Heart right ventricle (tissue), 16 donors: ENCODE measurements at regions not wholly inside any gene's neighbourhood (a gene's known extent, or its start where the extent isn't known, plus 50 kb on each side); places are given as distances from the start of the nearest gene placed in this dataset.

Experiments used
- ATAC-seq, 8 donors: fragments of 200-7000 bp; cut with Tn5 transposase; one replicate each; pipeline ENCODE4 v1.9.1; 2020; ENCODE audit warnings: mild to moderate bottlenecking in 8 of 8, moderate library complexity in 8 of 8, moderate number of reproducible peaks in 1 of 8
- DNase-seq, 2 donors: peaks; one replicate each; pipeline ENCODE4 v3.0.0-alpha.2; 2020
- H3K27ac ChIP-seq, 10 donors: fragments of 200-600 bp; sonication (generic) in 2 of 10; one replicate each; pipeline versions ENCODE4 v1.5.0 to v1.8.0; 2020 to 2022; ENCODE audit warnings: mild to moderate bottlenecking in 3 of 10
- H3K27me3 ChIP-seq, 7 donors: fragments of 200-600 bp; one replicate each; pipeline ENCODE4 v1.8.0; 2021 to 2022; ENCODE audit warnings: mild to moderate bottlenecking in 2 of 7
- H3K36me3 ChIP-seq, 9 donors: fragments of 200-600 bp; sonication (generic) in 1 of 9; one replicate each; pipeline versions ENCODE4 v1.5.0 to v1.8.0; 2020 to 2022; ENCODE audit warnings: mild to moderate bottlenecking in 2 of 9
- H3K4me1 ChIP-seq, 9 donors: fragments of 200-600 bp; sonication (generic) in 1 of 9; one replicate each; pipeline versions ENCODE4 v1.5.0 to v1.8.0; 2020 to 2022; ENCODE audit warnings: mild to moderate bottlenecking in 4 of 9
- H3K4me3 ChIP-seq, 10 donors: fragments of 200-600 bp; sonication (generic) in 2 of 10; one replicate each; pipeline versions ENCODE4 v1.5.0 to v1.8.0; 2020 to 2022; ENCODE audit warnings: mild to moderate bottlenecking in 7 of 10, moderate library complexity in 2 of 10
- H3K9me3 ChIP-seq, 11 donors: fragments of 200-600 bp in 10 of 11; sonication (generic) in 2 of 11; one replicate each; pipeline versions ENCODE4 v1.5.0 to v1.8.0; 2013 to 2022; ENCODE audit warnings: mild to moderate bottlenecking in 2 of 11, control low read depth in 1 of 11, moderate library complexity in 1 of 11
- CTCF ChIP-seq, 9 donors: fragments of 200-600 bp; sonication (generic) in 2 of 9; IDR thresholded peaks; one replicate each; pipeline versions ENCODE4 v1.5.0 to v1.8.0; 2021 to 2022; ENCODE audit warnings: antibody characterized with exemption in 9 of 9, mild to moderate bottlenecking in 5 of 9, moderate library complexity in 1 of 9
- WGBS, 2 donors: extraction: QIAGEN DNeasy Blood & Tissue Kit; methylation state at CpG; one replicate each; pipeline ENCODE4 v1.1.7; 2013; ENCODE audit warnings: inconsistent platforms in 1 of 2; 5-methylcytosine and 5-hydroxymethylcytosine counted together
- intact Hi-C, 10 donors: fragments of 100-400 bp; cut with DNase I; formaldehyde crosslinking; loops; one replicate each; pipeline versions ENCODE4 v1.11.1 to v1.14.2; 2022
- donor health status: Arrhythmogenic right ventricular cardiomyopathy.
- donor health status: ischemic (EF 13 %, LVEDD 7.1; RV severe dilation, severe dysfunction).
- donor health status: healthy with polysubstance abuse.
- donor health status: DM: no; HTN: yes; CAD: no.
- donor health status: DM: no; HTN: no; CAD: no.
- donor health status: ischemic (EF 25% LVEDD 6.9; RV normal size, moderate dysfunction).
- donor health status: ischemic (EF 25% LVEDD 5.7; RV mildly dilated, moderate dysfunction).
- donor health status: healthy.
- donor health status: DM: yes; HTN: yes; CAD: no.
- donor health status: Ischemic cardiomyopathy.
- donor health status: ischemic (EF 35%, LVEDD 5.7; RV mildly dilated, moderate dysfunction).
- donor health status: nonischemic (EF 11% LVEDD 7.7; RV severe dilation, severe dysfunction).
- donor health status: DM: yes; HTN: yes; CAD: no.
- donor health status: PGD.
- donor health status: ischemic (EF 29% LVEDD 5.4; RV normal size, mild dysfunction).
- donor health status: nonischemic (EF 23%, LVEDD 6.1; RV moderate dilation, normal function).

GRCh38 chr22:22345781-22346180 lies 101.2 kb downstream of the VPREB1 start:
- no peak overlapping the region for H3K27ac ChIP-seq
- no peak for DNase-seq
- ATAC-seq: no peak
- no peaks in the 10 kb centered on the region for H3K36me3 ChIP-seq
- intact Hi-C loops: loop anchor here in 2 of 10 donors (10.0 kb wide), 2 partner anchors 539 to 779 kb away; partner anchors contain the start of gene IGLL5 (in 1 of the 2)
- no peaks in the 10 kb centered on the region for H3K9me3 ChIP-seq
- H3K27me3 ChIP-seq: peaks cover 0 to 57% (median 36%) of the 10 kb centered on the region in 7 donors
- no peak overlapping the region for H3K4me3 ChIP-seq
- WGBS, 2 donors: 75 to 83% methylated on average over 5 of the region's 5 CpGs
- no peak for TF ChIP-seq CTCF (IDR thresholded peaks at IDR 0.05)
- H3K4me1 ChIP-seq: peaks cover 0 to 15% (median 0%) of the 10 kb centered on the region in 9 donors

GRCh38 chr22:22346401-22347107 lies 102.0 kb downstream of the VPREB1 start:
- Histone ChIP-seq H3K36me3 (no peaks in the 10 kb centered on the region), H3K4me1 (peaks cover 0 to 15% (median 0%) of the 10 kb centered on the region in 9 donors), H3K27ac (no peak overlapping the region), H3K4me3 (no peak overlapping the region), H3K27me3 (peaks cover 0 to 62% (median 40%) of the 10 kb centered on the region in 7 donors), H3K9me3 (no peaks in the 10 kb centered on the region)
- intact Hi-C loops: loop anchor here in 2 of 10 donors (10.0 kb wide), 2 partner anchors 538 to 778 kb away; partner anchors contain the start of gene IGLL5 (in 1 of the 2)
- ATAC-seq: no peak
- TF ChIP-seq CTCF (IDR thresholded peaks at IDR 0.05): no peak
- DNase-seq: no peak
- WGBS, 2 donors: 67 to 81% methylated on average over 3 of the region's 3 CpGs

GRCh38 chr22:22348127-22348814 lies 103.7 kb downstream of the VPREB1 start:
- peaks cover 0 to 67% (median 47%) of the 10 kb centered on the region in 7 donors for H3K27me3 ChIP-seq
- peak in 2 of 9 donors; percentile 11 to 18 for TF ChIP-seq CTCF (IDR thresholded peaks at IDR 0.05)
- WGBS, 2 donors: 37 to 48% methylated on average over 5 of the region's 5 CpGs
- no peak overlapping the region for H3K4me3 ChIP-seq
- no peaks in the 10 kb centered on the region for H3K9me3 ChIP-seq
- H3K36me3 ChIP-seq: no peaks in the 10 kb centered on the region
- intact Hi-C loops: loop anchor here in 3 of 10 donors (1.0 to 10.0 kb wide), 3 partner anchors 50 to 777 kb away; partner anchors contain the start of gene IGLL5 (in 1 of the 3)
- DNase-seq: no peak
- no peak overlapping the region for H3K27ac ChIP-seq
- peaks cover 0 to 11% (median 0%) of the 10 kb centered on the region in 9 donors for H3K4me1 ChIP-seq
- no peak for ATAC-seq

GRCh38 chr22:22348815-22349454 lies 104.3 kb downstream of the VPREB1 start:
- intact Hi-C loops: loop anchor here in 4 of 10 donors (1.0 to 10.0 kb wide), 4 partner anchors 48 to 776 kb away; partner anchors contain the start of gene IGLL5 (in 1 of the 4)
- H3K4me3 ChIP-seq: no peak overlapping the region
- no peak for ATAC-seq
- H3K27ac ChIP-seq: no peak overlapping the region
- H3K27me3 ChIP-seq: peaks cover 0 to 63% (median 49%) of the 10 kb centered on the region in 7 donors
- H3K9me3 ChIP-seq: no peaks in the 10 kb centered on the region
- WGBS, 2 donors: 73 to 75% methylated on average over 6 of the region's 6 CpGs
- H3K4me1 ChIP-seq: peaks cover 0 to 4% (median 0%) of the 10 kb centered on the region in 9 donors
- H3K36me3 ChIP-seq: no peaks in the 10 kb centered on the region
- no peak for TF ChIP-seq CTCF (IDR thresholded peaks at IDR 0.05)
- DNase-seq: no peak
